Spleen (tissue), 11 donors: ENCODE measurements at regions not wholly inside any gene's neighbourhood (a gene's known extent, or its start where the extent isn't known, plus 50 kb on each side); places are given as distances from the start of the nearest gene placed in this dataset.

Source experiments
- DNase-seq: peaks from one replicate; pipeline ENCODE4 v3.0.0-alpha.2; 2020
- H3K27ac ChIP-seq, 8 donors: fragments of 200-600 bp; sonication (generic) in 7 of 8; 1 replicate in 4 of 8; 2 replicates in 4 of 8; pipeline versions ENCODE4 v1.5.0 to v1.8.0; 2016 to 2021; ENCODE audit warnings: inconsistent platforms in 4 of 8, mild to moderate bottlenecking in 4 of 8, moderate library complexity in 1 of 8
- H3K27me3 ChIP-seq, 7 donors: fragments of 200-600 bp; sonication (generic) in 6 of 7; replicated peaks in 1 of 7; 1 replicate in 4 of 7; 2 replicates in 3 of 7; pipeline versions ENCODE4 v1.5.0 to v1.8.0; 2016 to 2021; ENCODE audit warnings: inconsistent platforms in 3 of 7, mild to moderate bottlenecking in 1 of 7
- H3K36me3 ChIP-seq, 6 donors: fragments of 200-600 bp; sonication (generic) in 5 of 6; 1 replicate in 4 of 6; 2 replicates in 2 of 6; pipeline versions ENCODE4 v1.5.0 to v1.8.0; 2016 to 2021; ENCODE audit warnings: inconsistent platforms in 2 of 6
- H3K4me1 ChIP-seq, 6 donors: fragments of 200-600 bp; sonication (generic) in 5 of 6; 1 replicate in 3 of 6; 2 replicates in 3 of 6; pipeline versions ENCODE4 v1.5.0 to v1.8.0; 2016 to 2021; ENCODE audit warnings: inconsistent platforms in 3 of 6
- H3K4me3 ChIP-seq, 8 donors: fragments of 200-600 bp; sonication (generic) in 7 of 8; 1 replicate in 4 of 8; 2 replicates in 4 of 8; pipeline versions ENCODE4 v1.5.0 to v1.8.0; 2016 to 2021; ENCODE audit warnings: inconsistent platforms in 4 of 8, mild to moderate bottlenecking in 4 of 8, moderate library complexity in 2 of 8
- H3K9me3 ChIP-seq, 8 donors: fragments of 200-600 bp; sonication (generic) in 7 of 8; 1 replicate in 4 of 8; 2 replicates in 4 of 8; pipeline versions ENCODE4 v1.5.0 to v1.8.0; 2016 to 2021; ENCODE audit warnings: inconsistent platforms in 4 of 8
- CTCF ChIP-seq, 11 experiments: fragments of 200-600 bp in 7 of 11; fragments of 450-650 bp in 4 of 11; sonication (generic) in 4 of 11; IDR thresholded peaks in 8 of 11; conservative IDR thresholded peaks in 3 of 11; 1 replicate in 7 of 11; 2 replicates in 4 of 11; pipeline versions ENCODE4 v1.4.0 to v1.8.0; 2016 to 2021; ENCODE audit warnings: antibody characterized with exemption in 11 of 11, inconsistent platforms in 4 of 11, mild to moderate bottlenecking in 1 of 11
- POLR2A ChIP-seq, 3 donors: fragments of 450-650 bp; IDR thresholded peaks; one replicate each; pipeline ENCODE4 v1.5.1; 2017; ENCODE audit warnings: antibody characterized with exemption in 3 of 3, mild to moderate bottlenecking in 1 of 3
- POLR2AphosphoS5 ChIP-seq, 3 donors: sonication (generic); formaldehyde crosslinking; IDR thresholded peaks; one replicate each; pipeline ENCODE4 v1.5.1; 2017; ENCODE audit warnings: antibody characterized with exemption in 3 of 3
- WGBS, 5 donors: extraction: QIAGEN DNeasy Blood & Tissue Kit in 3 of 5; methylation state at CpG; one replicate each; pipeline versions ENCODE4 v1.1.5 to v1.1.7; 2013 to 2018; 5-methylcytosine and 5-hydroxymethylcytosine counted together
- intact Hi-C: fragments of 100-400 bp; cut with DNase I; formaldehyde crosslinking; loops from one replicate; pipeline ENCODE4 v1.15.0; 2023; ENCODE audit warnings: low total_unique reads
- donor health status: healthy with polysubstance abuse.
- donor health status: DM: no; HTN: no; CAD: no; lungs with moderate emphysema.
- donor health status: DM: no; HTN: no; CAD: no.
- donor health status: Bipolar disorder and iron deficiency.
- donor health status: healthy.
- donor health status: DM: no; HTN: no; CAD: no.
- donor health status: DM: yes; HTN: yes; CAD: no.

- no peak overlapping the region for H3K4me3 ChIP-seq
- intact Hi-C loops: no loop called here
- H3K4me1 ChIP-seq: no peaks in the 10 kb centered on the region
- no peak for DNase-seq
- H3K27me3 ChIP-seq: no peaks in the 10 kb centered on the region
- H3K9me3 ChIP-seq: peaks cover 0 to 35% (median 28%) of the 10 kb centered on the region in 8 donors
- TF ChIP-seq CTCF (IDR thresholded peaks at IDR 0.05 in 8 of 11, conservative IDR thresholded peaks at IDR 0.05 in 3 of 11): no peak
- TF ChIP-seq POLR2A (IDR thresholded peaks at IDR 0.05): no peak
- no peaks in the 10 kb centered on the region for H3K36me3 ChIP-seq
- H3K27ac ChIP-seq: peak overlapping the region in 3 of 8 donors; percentile 14 to 59 (median 30)
Measured at GRCh38 chr2:74756356-74756890, 77.5 kb upstream of the HK2 start.

GRCh38 chr2:74759986-74760385 is 73.9 kb upstream of the HK2 start:
- TF ChIP-seq CTCF (IDR thresholded peaks at IDR 0.05 in 8 of 11, conservative IDR thresholded peaks at IDR 0.05 in 3 of 11) (no peak), POLR2A (IDR thresholded peaks at IDR 0.05) (no peak), POLR2AphosphoS5 (IDR thresholded peaks at IDR 0.05) (no peak)
- DNase-seq: no peak

GRCh38 chr2:74760875-74761630 is 72.9 kb upstream of the HK2 start:
- 78 to 90% (median 84%) methylated on average over 6 of the region's 6 CpGs for WGBS, 5 donors

More at GRCh38 chr2:74759986-74760385, 73.9 kb upstream of the HK2 start:
- Histone ChIP-seq H3K36me3 (no peaks in the 10 kb centered on the region), H3K4me1 (peaks cover 0 to 12% (median 9%) of the 10 kb centered on the region in 6 donors), H3K9me3 (peaks cover 0 to 35% (median 28%) of the 10 kb centered on the region in 8 donors), H3K27me3 (no peaks in the 10 kb centered on the region), H3K4me3 (no peak overlapping the region), H3K27ac (no peak overlapping the region)
- intact Hi-C loops: no loop called here

More at GRCh38 chr2:74760875-74761630, 72.9 kb upstream of the HK2 start:
- TF ChIP-seq POLR2A (IDR thresholded peaks at IDR 0.05) (no peak), CTCF (IDR thresholded peaks at IDR 0.05 in 8 of 11, conservative IDR thresholded peaks at IDR 0.05 in 3 of 11) (no peak), POLR2AphosphoS5 (IDR thresholded peaks at IDR 0.05) (no peak)
- Histone ChIP-seq H3K4me1 (peaks cover 0 to 18% (median 13%) of the 10 kb centered on the region in 6 donors), H3K36me3 (no peaks in the 10 kb centered on the region), H3K27ac (peak overlapping the region in 2 of 8 donors; percentile 26 to 33), H3K27me3 (no peaks in the 10 kb centered on the region), H3K4me3 (no peak overlapping the region), H3K9me3 (peaks cover 0 to 25% (median 20%) of the 10 kb centered on the region in 8 donors)
- intact Hi-C loops: no loop called here
- no peak for DNase-seq
